Loucy (cell line): ENCODE measurements at regions not wholly inside any gene's neighbourhood (a gene's known extent, or its start where the extent isn't known, plus 50 kb on each side); places are given as distances from the start of the nearest gene placed in this dataset.

Experiments used
- CTCF ChIP-seq: fragments of 200-600 bp; sonication (generic); conservative IDR thresholded peaks from 2 replicates; pipeline ENCODE4 v1.5.1; 2014; ENCODE audit warnings: mild to moderate bottlenecking, antibody characterized with exemption, low read length
- EZH2phosphoT487 ChIP-seq: fragments of 200-600 bp; IDR thresholded peaks from 2 replicates; pipeline ENCODE4 v1.6.1; 2018; ENCODE audit warnings: antibody characterized with exemption, mild to moderate bottlenecking, moderate library complexity, borderline replicate concordance

GRCh38 chr17:83155128-83156121 is 76.0 kb downstream of the METRNL start:
- TF ChIP-seq CTCF (no peak), EZH2phosphoT487 (no peak)
